ENCODE measurements at regions not wholly inside any gene's neighbourhood (a gene's known extent, or its start where the extent isn't known, plus 50 kb on each side); places are given as distances from the start of the nearest gene placed in this dataset.
"Not testable (repeated sequence)": the region's sequence is repeated elsewhere in the genome, so short reads cannot be mapped to it uniquely, and the experiment has no call there.

DNA sequence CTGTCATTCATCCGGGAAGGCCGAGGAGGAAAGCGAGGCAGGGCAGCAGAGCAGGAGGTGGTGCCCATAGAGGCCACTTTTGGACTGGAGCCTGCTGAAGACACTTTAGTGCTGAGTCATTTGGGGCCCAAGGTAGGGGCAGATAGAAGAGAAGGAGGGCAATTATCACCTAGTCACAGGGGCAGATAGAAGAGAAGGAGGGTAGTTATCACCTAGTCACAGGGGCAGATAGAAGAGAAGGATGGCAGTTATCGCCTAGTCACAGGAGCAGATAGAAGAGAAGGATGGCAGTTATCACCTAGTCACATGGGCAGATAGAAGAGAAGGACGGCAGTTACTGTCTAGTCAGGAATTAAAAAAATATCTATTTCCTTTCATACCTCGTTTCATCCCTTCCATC lies 1372.6 kb downstream of the FOXD4L5 start:
- DNase-seq (ENCODE audit: low spot score), result not testable (repeated sequence)

DNA sequence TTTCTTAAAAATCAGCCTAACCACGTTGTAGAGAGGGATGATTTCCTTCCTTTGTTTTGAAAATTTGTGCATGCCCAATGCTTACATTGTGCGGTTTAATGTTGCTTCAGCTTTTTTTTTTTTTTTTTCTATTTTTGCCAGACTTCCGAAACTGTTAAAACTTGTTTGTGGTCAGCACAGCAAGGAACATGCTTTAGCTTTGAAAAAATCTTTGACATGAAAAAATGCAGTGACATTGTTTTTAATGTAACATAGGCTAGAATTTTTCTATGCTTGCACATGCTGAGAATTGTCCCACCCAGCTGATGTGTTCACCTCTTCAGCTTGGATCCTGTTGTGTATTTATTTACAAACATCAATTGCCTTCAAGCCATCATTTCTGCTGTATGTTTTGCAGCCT lies 1375.9 kb downstream of the FOXD4L5 start:
- not testable (repeated sequence) for DNase-seq (ENCODE audit: low spot score)

DNA sequence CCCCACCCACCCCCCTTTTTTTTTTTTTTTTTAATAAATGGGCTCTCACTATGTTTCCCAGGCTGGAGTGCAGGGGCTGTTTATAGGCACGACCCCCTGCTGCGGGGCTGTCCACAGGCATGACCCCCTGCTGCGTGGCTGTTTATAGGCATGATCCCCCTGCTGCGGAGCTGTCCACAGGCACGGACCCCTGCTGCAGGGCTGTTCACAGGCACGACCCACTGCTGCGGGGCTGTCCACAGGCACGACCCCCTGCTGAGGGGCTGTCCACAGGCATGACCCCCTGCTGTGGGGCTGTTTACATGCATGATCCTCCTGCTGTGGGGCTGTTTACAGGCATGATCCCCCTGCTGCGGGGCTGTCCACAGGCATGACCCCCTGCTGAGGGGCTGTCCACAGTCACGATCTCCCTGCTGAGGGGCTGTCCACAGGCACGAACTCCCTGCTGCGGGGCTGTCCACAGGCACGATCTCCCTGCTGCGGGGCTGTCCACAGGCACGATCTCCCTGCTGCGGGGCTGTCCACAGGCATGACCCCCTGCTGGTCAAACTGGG lies 1385.3 kb downstream of the FOXD4L5 start:
- DNase-seq (ENCODE audit: low spot score), result not testable (repeated sequence)

DNA sequence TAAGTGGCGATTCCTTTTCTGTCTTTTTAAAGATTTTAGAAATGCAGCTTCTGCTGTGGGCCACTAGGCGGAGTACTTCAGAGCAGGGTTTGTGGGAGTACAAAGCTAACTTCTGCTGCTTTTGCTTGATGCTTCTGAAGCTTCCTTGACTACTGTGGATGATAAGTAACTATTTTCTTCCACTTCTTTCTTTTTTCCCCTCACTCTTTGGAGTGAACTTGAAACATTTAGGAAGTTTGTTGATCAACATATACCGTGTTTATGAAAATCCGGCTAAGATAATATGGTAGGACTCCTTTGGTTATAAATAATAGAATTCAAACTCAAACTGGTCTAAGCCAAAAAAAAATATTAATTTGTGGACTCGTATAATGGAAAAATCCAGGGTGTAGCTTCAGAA lies 1403.6 kb downstream of the FOXD4L5 start:
- not testable (repeated sequence) for DNase-seq (ENCODE audit: low spot score)

DNA sequence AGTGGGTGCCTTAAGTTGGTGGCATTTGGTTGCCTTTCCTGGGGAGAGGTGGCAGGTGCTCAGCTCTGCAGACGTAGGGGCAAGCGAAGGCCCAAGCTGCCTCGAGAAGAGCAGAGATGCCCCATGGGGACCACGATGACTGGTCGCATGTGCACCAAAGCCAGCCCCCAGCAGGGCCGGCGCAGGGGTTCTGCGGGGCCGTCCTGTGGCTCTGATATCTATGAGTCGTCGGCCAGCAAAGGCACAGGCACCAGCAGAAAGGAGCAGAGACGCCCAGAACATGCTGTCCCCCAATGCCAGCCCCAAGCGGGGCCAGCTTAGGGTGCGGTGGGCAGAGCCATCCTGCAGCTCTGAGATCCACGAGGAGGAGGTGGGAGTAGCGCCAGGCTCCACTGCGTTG lies 1408.6 kb downstream of the FOXD4L5 start:
- not testable (repeated sequence) for DNase-seq (ENCODE audit: low spot score)

DNA sequence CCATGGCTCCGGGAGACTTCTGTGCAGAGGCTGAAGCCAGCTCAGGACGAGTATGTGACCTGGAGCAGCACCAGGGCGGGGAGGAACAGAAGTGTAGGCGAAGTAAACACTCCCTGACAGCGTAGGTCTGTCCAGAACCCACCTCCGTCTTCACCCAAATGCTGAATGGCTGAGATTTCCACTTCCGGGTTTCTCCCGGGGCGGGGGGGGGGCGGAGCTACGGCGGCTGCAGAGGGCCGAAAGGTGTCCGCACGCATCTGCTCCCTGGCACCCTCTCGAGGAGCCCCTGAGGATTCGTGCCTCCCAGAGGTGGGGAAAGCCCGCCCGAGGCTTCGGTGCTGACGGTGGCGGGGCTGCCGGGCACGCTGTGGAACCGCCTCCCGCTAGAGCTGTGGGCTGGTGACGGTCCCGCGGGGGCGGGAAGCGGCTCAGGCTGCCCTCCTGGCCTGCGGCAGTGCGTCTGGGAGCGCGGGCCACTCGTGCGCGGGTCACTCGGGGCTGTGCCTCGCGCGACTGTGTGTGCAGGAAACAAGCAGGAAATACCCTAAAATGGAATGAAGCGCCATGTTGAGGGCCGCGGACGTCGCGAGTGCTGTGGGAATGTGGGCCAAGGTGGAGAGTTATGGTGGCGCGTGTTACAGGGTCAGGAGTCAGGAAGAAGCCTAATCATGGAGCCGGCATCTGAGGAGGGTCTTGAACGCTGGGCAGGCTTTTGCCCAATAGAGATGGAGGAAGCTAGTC lies 1425.4 kb downstream of the FOXD4L5 start:
- no peak for DNase-seq (ENCODE audit: low spot score)

DNA sequence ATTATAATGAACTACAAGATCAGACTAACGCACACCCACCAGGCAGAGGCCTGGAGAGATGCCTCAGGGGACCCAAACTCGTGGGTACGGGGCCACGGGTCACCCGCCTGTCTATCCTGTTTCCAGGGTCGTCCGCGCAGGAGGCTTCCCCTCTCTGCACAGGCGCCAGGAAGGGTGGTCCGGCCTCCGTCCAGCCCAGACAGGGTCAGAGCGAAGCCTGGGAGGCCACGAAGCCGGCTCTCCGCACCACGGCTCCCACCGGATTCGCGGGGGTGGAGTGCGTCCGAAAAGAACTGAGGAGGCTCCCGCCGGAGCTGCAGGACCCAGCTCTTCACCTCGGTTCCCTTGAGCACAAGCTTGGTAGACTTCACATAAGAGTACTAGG lies 1425.9 kb downstream of the FOXD4L5 start:
- DNase-seq (ENCODE audit: low spot score), result not testable (repeated sequence)

DNA sequence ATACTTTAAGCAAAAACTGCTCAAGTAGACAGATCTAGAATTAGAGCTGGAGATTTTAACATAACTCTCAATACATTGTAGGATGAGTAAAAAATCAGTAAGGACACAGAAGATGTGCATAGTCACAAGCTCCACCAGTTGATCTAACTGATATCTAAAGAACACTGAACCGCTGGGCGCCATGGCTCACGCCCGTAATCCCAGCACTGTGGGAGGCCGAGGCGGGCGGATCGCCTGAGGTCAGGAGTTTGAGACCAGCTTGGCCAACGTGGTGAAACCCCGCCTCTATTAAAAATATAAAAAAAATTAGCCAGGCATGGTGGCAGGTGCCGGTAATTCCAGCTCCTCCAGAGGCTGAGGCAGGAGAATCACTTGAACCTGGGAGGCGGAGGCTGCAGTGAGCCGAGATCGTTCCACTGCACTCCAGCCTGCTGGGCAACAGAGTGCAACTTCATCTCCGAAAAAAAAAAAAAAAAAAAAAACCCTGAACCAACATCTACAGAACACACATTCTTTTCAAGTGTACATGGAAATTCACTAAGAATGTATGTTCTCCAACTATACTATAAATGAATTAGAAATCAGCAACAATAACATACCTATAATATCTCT lies 1431.8 kb downstream of the FOXD4L5 start:
- not testable (repeated sequence) for DNase-seq (ENCODE audit: low spot score)

GRCh38 chr9:63824804-63825203 lies 1460.2 kb downstream of the FOXD4L5 start:
- DNase-seq (ENCODE audit: low spot score), result not testable (repeated sequence)

DNA sequence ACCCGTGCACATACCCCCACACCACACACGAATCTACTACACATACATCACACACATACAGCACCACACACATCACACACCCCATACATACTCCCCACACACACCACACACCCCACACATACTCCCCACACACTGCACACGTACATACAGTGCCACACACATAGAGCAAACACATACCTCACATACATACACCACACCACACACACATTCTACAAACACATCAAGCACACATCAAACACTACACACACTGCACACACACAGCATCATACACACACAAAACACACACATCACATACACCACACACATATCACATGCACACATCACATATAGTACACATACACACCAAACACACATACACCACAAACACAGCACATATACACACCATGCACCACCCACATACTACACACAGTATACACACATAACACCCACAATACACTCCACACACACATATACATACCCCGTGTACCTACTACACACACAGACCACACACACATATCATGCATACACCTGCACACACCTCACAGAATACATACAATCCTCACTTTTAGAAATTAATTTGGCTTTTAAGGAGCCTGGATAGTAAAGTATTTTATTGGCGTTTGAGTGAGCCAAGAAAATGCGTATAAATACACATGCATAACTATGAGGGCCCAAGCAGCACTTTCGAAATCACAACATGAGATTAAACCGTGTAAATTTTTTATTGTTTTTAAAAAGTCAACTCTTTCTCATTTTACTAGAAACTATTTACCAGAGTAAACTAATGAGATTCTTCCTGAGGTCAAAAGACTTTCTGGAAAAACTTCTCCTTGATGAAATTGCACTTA lies 1461.4 kb downstream of the FOXD4L5 start:
- peak; percentile 17 for DNase-seq (ENCODE audit: low spot score)

GRCh38 chr9:63822615-63823374 lies 1462.2 kb downstream of the FOXD4L5 start:
- not testable (repeated sequence) for DNase-seq (ENCODE audit: low spot score)

- DNase-seq (ENCODE audit: low spot score), result peak; percentile 20
These were observed 1463.7 kb downstream of the FOXD4L5 start for GRCh38 chr9:63821293-63821692.

- not testable (repeated sequence) for DNase-seq (ENCODE audit: low spot score)
These were observed 1464.1 kb downstream of the FOXD4L5 start for GRCh38 chr9:63820882-63821281.

- DNase-seq (ENCODE audit: low spot score), result not testable (repeated sequence)
These were observed 1464.6 kb downstream of the FOXD4L5 start for GRCh38 chr9:63820383-63820782.

- peak; percentile 72 for DNase-seq (ENCODE audit: low spot score)
These were observed 1467.1 kb downstream of the FOXD4L5 start for GRCh38 chr9:63817622-63818518.

GRCh38 chr9:63816751-63817621 lies 1468.0 kb downstream of the FOXD4L5 start:
- DNase-seq (ENCODE audit: low spot score), result peak; percentile 77

- not testable (repeated sequence) for DNase-seq (ENCODE audit: low spot score)
These were observed 1469.9 kb downstream of the FOXD4L5 start for GRCh38 chr9:63814970-63815669.

GRCh38 chr9:63813391-63814021 lies 1471.5 kb downstream of the FOXD4L5 start:
- DNase-seq (ENCODE audit: low spot score), result not testable (repeated sequence)
